ENCODE measurements at regions not wholly inside any gene's neighbourhood (a gene's known extent, or its start where the extent isn't known, plus 50 kb on each side); places are given as distances from the start of the nearest gene placed in this dataset.

- DNase-seq (ENCODE audit: low spot score) = no peak
These were observed 610.3 kb downstream of the TBC1D22A start for GRCh38 chr22:47372596-47373385.

GRCh38 chr22:47372111-47372581, 609.7 kb downstream of the TBC1D22A start:
- DNase-seq (ENCODE audit: low spot score) = no peak

GRCh38 chr22:47371263-47372090, 609.0 kb downstream of the TBC1D22A start:
- no peak for DNase-seq (ENCODE audit: low spot score)

GRCh38 chr22:47370448-47371262, 608.2 kb downstream of the TBC1D22A start:
- DNase-seq (ENCODE audit: low spot score) = no peak

- no peak for DNase-seq (ENCODE audit: low spot score)
These were observed 607.1 kb downstream of the TBC1D22A start for GRCh38 chr22:47369431-47370015.

- no peak for DNase-seq (ENCODE audit: low spot score)
These were observed 606.6 kb downstream of the TBC1D22A start for GRCh38 chr22:47369020-47369419.

GRCh38 chr22:47367993-47368945, 605.8 kb downstream of the TBC1D22A start:
- DNase-seq (ENCODE audit: low spot score) = no peak

GRCh38 chr22:47367107-47367690, 604.7 kb downstream of the TBC1D22A start:
- no peak for DNase-seq (ENCODE audit: low spot score)

GRCh38 chr22:47366026-47366767, 603.7 kb downstream of the TBC1D22A start:
- no peak for DNase-seq (ENCODE audit: low spot score)

GRCh38 chr22:47361247-47361646, 598.8 kb downstream of the TBC1D22A start:
- DNase-seq (ENCODE audit: low spot score) = no peak

GRCh38 chr22:47357493-47357892, 595.0 kb downstream of the TBC1D22A start:
- DNase-seq (ENCODE audit: low spot score) = no peak

- DNase-seq (ENCODE audit: low spot score) = no peak
These were observed 594.6 kb downstream of the TBC1D22A start for GRCh38 chr22:47357086-47357485.

- no peak for DNase-seq (ENCODE audit: low spot score)
These were observed 594.1 kb downstream of the TBC1D22A start for GRCh38 chr22:47356511-47357011.

GRCh38 chr22:47355776-47356510, 593.5 kb downstream of the TBC1D22A start:
- no peak for DNase-seq (ENCODE audit: low spot score)

GRCh38 chr22:47355388-47355725, 592.9 kb downstream of the TBC1D22A start:
- no peak for DNase-seq (ENCODE audit: low spot score)

- no peak for DNase-seq (ENCODE audit: low spot score)
These were observed 592.4 kb downstream of the TBC1D22A start for GRCh38 chr22:47354668-47355387.

GRCh38 chr22:47352920-47353700, 590.7 kb downstream of the TBC1D22A start:
- DNase-seq (ENCODE audit: low spot score) = no peak

All from CD4-positive, alpha-beta T cell treated with Interleukin-2 at 100 ng/mL for 4 hours (primary cell).